HEK293 (cell line): ENCODE measurements at regions not wholly inside any gene's neighbourhood (a gene's known extent, or its start where the extent isn't known, plus 50 kb on each side); places are given as distances from the start of the nearest gene placed in this dataset.
A peak's percentile ranks its signal among the peaks of the same experiment; 100 is the strongest.

Experiments used
- CTCF ChIA-PET: fragments of 350-600 bp; formaldehyde crosslinking; extraction: SDS; loops from one replicate; lab custom pipeline; 2021; ENCODE audit warnings: antibody characterized with exemption; lab: Yijun Ruan, JAX
- POLR2A ChIA-PET: fragments of 300-600 bp; formaldehyde crosslinking; extraction: SDS; loops from one replicate; lab custom pipeline; 2020; ENCODE audit warnings: antibody characterized with exemption, inconsistent platforms; lab: Yijun Ruan, JAX
- H3K27ac ChIP-seq: fragments of 200-500 bp; sonication (Bioruptor generic); 2 replicates; pipeline ENCODE4 v1.5.1; 2014; ENCODE audit warnings: low read depth, low read length, control low read depth, inconsistent platforms; ENCODE audit errors: extremely low read depth
- H3K36me3 ChIP-seq, 2 experiments: fragments of 200-500 bp in 1 of 2; sonication (Bioruptor generic) in 1 of 2; 1 replicate in 1 of 2; 2 replicates in 1 of 2; pipeline ENCODE4 v1.5.1; 2014 to 2017; ENCODE audit warnings: inconsistent platforms in 2 of 2, low read length in 2 of 2; ENCODE audit not compliant: control insufficient read depth in 2 of 2, insufficient read depth in 1 of 2
- H3K4me1 ChIP-seq: fragments of 200-500 bp; sonication (Bioruptor generic); 2 replicates; pipeline ENCODE4 v1.5.1; 2014; ENCODE audit warnings: mild to moderate bottlenecking, low read length, inconsistent platforms; ENCODE audit not compliant: control insufficient read depth, insufficient read depth
- H3K4me3 ChIP-seq: 2 replicates; pipeline ENCODE4 v1.5.1; 2011; ENCODE audit warnings: low read depth, mild to moderate bottlenecking, control low read depth, low read length, moderate library complexity
- H3K9me3 ChIP-seq: fragments of 200-500 bp; sonication (Bioruptor generic); 2 replicates; pipeline ENCODE4 v1.5.1; 2014; ENCODE audit warnings: low read depth, low read length, inconsistent platforms; ENCODE audit not compliant: control insufficient read depth, insufficient read depth
- GLIS1 ChIP-seq: fragments of 450-650 bp; formaldehyde crosslinking; IDR thresholded peaks from 2 replicates; pipeline ENCODE4 v1.5.1; 2016; ENCODE audit warnings: missing biosample characterization, missing genetic modification characterization
- HIC1 ChIP-seq: fragments of 450-650 bp; formaldehyde crosslinking; IDR thresholded peaks from 2 replicates; pipeline ENCODE4 v1.5.1; 2016; ENCODE audit warnings: missing biosample characterization, missing genetic modification characterization
- INSM2 ChIP-seq: fragments of 450-650 bp; formaldehyde crosslinking; IDR thresholded peaks from 2 replicates; pipeline ENCODE4 v1.5.1; 2016; ENCODE audit warnings: missing biosample characterization, missing genetic modification characterization
- MYNN ChIP-seq: fragments of 450-650 bp; formaldehyde crosslinking; IDR thresholded peaks from 2 replicates; pipeline ENCODE4 v1.5.1; 2016; ENCODE audit warnings: missing biosample characterization, missing genetic modification characterization, borderline replicate concordance
- OSR2 ChIP-seq: fragments of 450-650 bp; formaldehyde crosslinking; IDR thresholded peaks from 2 replicates; pipeline ENCODE4 v1.5.1; 2016; ENCODE audit warnings: missing biosample characterization, missing genetic modification characterization
- OVOL3 ChIP-seq: fragments of 450-650 bp; formaldehyde crosslinking; IDR thresholded peaks from 2 replicates; pipeline ENCODE4 v1.5.1; 2016; ENCODE audit warnings: missing biosample characterization, missing genetic modification characterization
- PRDM6 ChIP-seq: fragments of 450-650 bp; formaldehyde crosslinking; IDR thresholded peaks from 2 replicates; pipeline ENCODE4 v1.5.1; 2017; ENCODE audit warnings: missing biosample characterization, missing genetic modification characterization
- SETDB1 ChIP-seq: IDR thresholded peaks from one replicate; pipeline ENCODE4 v1.6.1; 2017; ENCODE audit warnings: mild to moderate bottlenecking, low read length, moderate library complexity, mixed read lengths; ENCODE audit not compliant: insufficient read length
- TRIM28 ChIP-seq: IDR thresholded peaks from 2 replicates; pipeline ENCODE4 v1.6.1; 2011; ENCODE audit warnings: low read length, control low read depth, borderline replicate concordance
- TSHZ1 ChIP-seq: fragments of 450-650 bp; formaldehyde crosslinking; IDR thresholded peaks from 2 replicates; pipeline ENCODE4 v1.5.1; 2016; ENCODE audit warnings: missing biosample characterization, missing genetic modification characterization, borderline replicate concordance
- ZBTB11 ChIP-seq: fragments of 450-650 bp; formaldehyde crosslinking; conservative IDR thresholded peaks from 2 replicates; pipeline ENCODE4 v1.5.1; 2016; ENCODE audit warnings: low read depth, missing biosample characterization, missing genetic modification characterization
- ZBTB20 ChIP-seq: fragments of 450-650 bp; formaldehyde crosslinking; IDR thresholded peaks from 2 replicates; pipeline ENCODE4 v1.5.1; 2016; ENCODE audit warnings: missing biosample characterization, missing genetic modification characterization
- ZBTB7A ChIP-seq: fragments of 450-650 bp; formaldehyde crosslinking; IDR thresholded peaks from 2 replicates; pipeline ENCODE4 v1.5.1; 2016; ENCODE audit warnings: low read depth, missing biosample characterization, missing genetic modification characterization
- ZFHX2 ChIP-seq: fragments of 450-650 bp; formaldehyde crosslinking; conservative IDR thresholded peaks from 2 replicates; pipeline ENCODE4 v1.5.1; 2016; ENCODE audit warnings: missing biosample characterization, missing genetic modification characterization
- ZFP37 ChIP-seq: fragments of 450-650 bp; formaldehyde crosslinking; IDR thresholded peaks from 2 replicates; pipeline ENCODE4 v1.5.1; 2016; ENCODE audit warnings: missing biosample characterization, missing genetic modification characterization
- ZNF10 ChIP-seq: fragments of 450-650 bp; formaldehyde crosslinking; IDR thresholded peaks from 2 replicates; pipeline ENCODE4 v1.5.1; 2017; ENCODE audit warnings: missing biosample characterization, missing genetic modification characterization
- ZNF311 ChIP-seq: fragments of 450-650 bp; formaldehyde crosslinking; IDR thresholded peaks from 2 replicates; pipeline ENCODE4 v1.5.1; 2017; ENCODE audit warnings: missing biosample characterization, missing genetic modification characterization, borderline replicate concordance
- ZNF341 ChIP-seq: fragments of 450-650 bp; formaldehyde crosslinking; IDR thresholded peaks from 2 replicates; pipeline ENCODE4; 2016; ENCODE audit warnings: low read depth, missing biosample characterization, missing genetic modification characterization
- ZNF510 ChIP-seq: fragments of 450-650 bp; formaldehyde crosslinking; IDR thresholded peaks from 2 replicates; pipeline ENCODE4 v1.5.1; 2018; ENCODE audit warnings: mild to moderate bottlenecking, missing genetic modification characterization, missing biosample characterization; ENCODE audit not compliant: insufficient replicate concordance
- ZNF530 ChIP-seq: fragments of 450-650 bp; formaldehyde crosslinking; IDR thresholded peaks from 2 replicates; pipeline ENCODE4 v1.5.1; 2016; ENCODE audit warnings: low read depth, missing biosample characterization, missing genetic modification characterization
- ZNF549 ChIP-seq: fragments of 450-650 bp; IDR thresholded peaks from 2 replicates; pipeline ENCODE4 v1.5.1; 2018; ENCODE audit warnings: missing biosample characterization, missing genetic modification characterization, mild to moderate bottlenecking, inconsistent platforms, moderate library complexity
- ZNF677 ChIP-seq: fragments of 450-650 bp; IDR thresholded peaks from 2 replicates; pipeline ENCODE4 v1.5.0; 2018; ENCODE audit warnings: missing biosample characterization, mild to moderate bottlenecking, missing genetic modification characterization, moderate library complexity
- ZNF692 ChIP-seq: fragments of 450-650 bp; formaldehyde crosslinking; IDR thresholded peaks from 2 replicates; pipeline ENCODE4 v1.5.1; 2016; ENCODE audit warnings: missing biosample characterization, missing genetic modification characterization

- TF ChIP-seq HIC1 (tag by site-specific recombination) (no peak), ZFP37 (tag by site-specific recombination) (no peak), ZNF530 (tag by site-specific recombination) (no peak), PRDM6 (tag by site-specific recombination) (no peak), INSM2 (no peak)
Observed at GRCh38 chr1:87753366-87753765, 424.7 kb downstream of the LMO4 start (continued).

- ChIA-PET CTCF (interaction anchor here (1.0 kb wide), 1 partner anchor 10 kb away, joined by 5 read pairs; no protein-coding TSS in a partner anchor), POLR2A (no interaction called here)
- Histone ChIP-seq H3K4me3 (no peak overlapping the region), H3K27ac (no peak overlapping the region), H3K36me3 (no peaks in the 10 kb centered on the region), H3K4me1 (peaks cover 5% of the 10 kb centered on the region; the same call in 1 of the 2 replicates), H3K9me3 (no peaks in the 10 kb centered on the region)
- peak; percentile 14; the same call in 1 of the 2 replicates for TF ChIP-seq OVOL3 (tag by site-specific recombination)
- no peak for TF ChIP-seq ZNF549
- TF ChIP-seq ZBTB7A (tag by site-specific recombination), result no peak
- no peak for TF ChIP-seq ZBTB11 (tag by site-specific recombination)
- no peak for TF ChIP-seq ZNF692 (tag by site-specific recombination)
- TF ChIP-seq SETDB1, result peak; percentile 34
- 0 out of 2 replicates have a peak, but pooled peaks have one; percentile 10 for TF ChIP-seq OSR2
- no peak for TF ChIP-seq ZNF510 (tag by site-specific recombination)
- TF ChIP-seq ZNF677 (tag by site-specific recombination), result no peak
- TF ChIP-seq MYNN (tag by site-specific recombination), result no peak
- 0 out of 2 replicates have a peak, but pooled peaks have one; percentile 11 for TF ChIP-seq GLIS1
- no peak for TF ChIP-seq ZNF10 (tag by site-specific recombination)
- no peak for TF ChIP-seq ZFHX2 (tag by site-specific recombination)
- TF ChIP-seq ZBTB20 (tag by site-specific recombination), result no peak
- TF ChIP-seq TRIM28, result peak; percentile 95
- no peak for TF ChIP-seq ZNF341 (tag by site-specific recombination)
- TF ChIP-seq ZNF311 (tag by site-specific recombination), result no peak
- TF ChIP-seq TSHZ1 (tag by site-specific recombination), result no peak
Observed at GRCh38 chr1:87754139-87754538, 425.5 kb downstream of the LMO4 start.
